ENCODE measurements at regions not wholly inside any gene's neighbourhood (a gene's known extent, or its start where the extent isn't known, plus 50 kb on each side); places are given as distances from the start of the nearest gene placed in this dataset.

- no peak for DNase-seq (ENCODE audit: low read depth in 2 of 2)
These were observed 119.9 kb upstream of the PIEZO2 start for GRCh38 chr18:11269257-11269656.

GRCh38 chr18:11268741-11269233, 119.4 kb upstream of the PIEZO2 start:
- DNase-seq (ENCODE audit: low read depth in 2 of 2): no peak

- no peak for DNase-seq (ENCODE audit: low read depth in 2 of 2)
These were observed 118.8 kb upstream of the PIEZO2 start for GRCh38 chr18:11268153-11268552.

- DNase-seq (ENCODE audit: low read depth in 2 of 2): no peak
These were observed 117.6 kb upstream of the PIEZO2 start for GRCh38 chr18:11266781-11267480.

- no peak for DNase-seq (ENCODE audit: low read depth in 2 of 2)
These were observed 112.1 kb upstream of the PIEZO2 start for GRCh38 chr18:11261486-11261885.

GRCh38 chr18:11260961-11261461, 111.6 kb upstream of the PIEZO2 start:
- DNase-seq (ENCODE audit: low read depth in 2 of 2): no peak

- no peak for DNase-seq (ENCODE audit: low read depth in 2 of 2)
These were observed 110.2 kb upstream of the PIEZO2 start for GRCh38 chr18:11259469-11260150.

- DNase-seq (ENCODE audit: low read depth in 2 of 2): no peak
These were observed 108.8 kb upstream of the PIEZO2 start for GRCh38 chr18:11258039-11258610.

GRCh38 chr18:11256251-11256650, 106.9 kb upstream of the PIEZO2 start:
- no peak for DNase-seq (ENCODE audit: low read depth in 2 of 2)

GRCh38 chr18:11251891-11252270, 102.5 kb upstream of the PIEZO2 start:
- DNase-seq (ENCODE audit: low read depth in 2 of 2): no peak

- no peak for DNase-seq (ENCODE audit: low read depth in 2 of 2)
These were observed 102.0 kb upstream of the PIEZO2 start for GRCh38 chr18:11251229-11251890.

GRCh38 chr18:11249391-11249790, 100.0 kb upstream of the PIEZO2 start:
- DNase-seq (ENCODE audit: low read depth in 2 of 2): no peak

GRCh38 chr18:11247381-11247970, 98.1 kb upstream of the PIEZO2 start:
- no peak for DNase-seq (ENCODE audit: low read depth in 2 of 2)

GRCh38 chr18:11246495-11247300, 97.3 kb upstream of the PIEZO2 start:
- no peak for DNase-seq (ENCODE audit: low read depth in 2 of 2)

GRCh38 chr18:11245879-11246278, 96.5 kb upstream of the PIEZO2 start:
- no peak for DNase-seq (ENCODE audit: low read depth in 2 of 2)

- no peak for DNase-seq (ENCODE audit: low read depth in 2 of 2)
These were observed 88.1 kb upstream of the PIEZO2 start for GRCh38 chr18:11237484-11237883.

- no peak for DNase-seq (ENCODE audit: low read depth in 2 of 2)
These were observed 87.7 kb upstream of the PIEZO2 start for GRCh38 chr18:11237066-11237465.

GRCh38 chr18:11224153-11224552, 74.8 kb upstream of the PIEZO2 start:
- DNase-seq (ENCODE audit: low read depth in 2 of 2): no peak

GRCh38 chr18:11219571-11219970, 70.2 kb upstream of the PIEZO2 start:
- DNase-seq (ENCODE audit: low read depth in 2 of 2): no peak

GRCh38 chr18:11215216-11215615, 65.8 kb upstream of the PIEZO2 start:
- no peak for DNase-seq (ENCODE audit: low read depth in 2 of 2)

- no peak for DNase-seq (ENCODE audit: low read depth in 2 of 2)
These were observed 54.7 kb upstream of the PIEZO2 start for GRCh38 chr18:11204020-11204419.

Measured in stimulated activated CD8-positive, alpha-beta memory T cell treated with anti-CD3 and anti-CD28 coated beads, Interleukin-15, amount 100 ng/mL, for 48 hours (primary cell).